GM12878 (cell line): ENCODE measurements at regions not wholly inside any gene's neighbourhood (a gene's known extent, or its start where the extent isn't known, plus 50 kb on each side); places are given as distances from the start of the nearest gene placed in this dataset.

Experiments used
- ATAC-seq: fragments of 200-7000 bp; cut with Tn5 transposase; 3 replicates; pipeline ENCODE4 v1.9.1; 2020; ENCODE audit warnings: mild to moderate bottlenecking, moderate library complexity
- BruUV-seq: library from RNA; stranded (reverse); fragments of 400-500 nt; replicated peaks from 2 replicates; lab custom pipeline; 2021; lab: Mats Ljungman, UMichigan
- CTCF ChIA-PET: fragments of 300-600 bp; sonication (Branson Sonifier 250); formaldehyde crosslinking; extraction: SDS; loops from one replicate; lab custom pipeline; 2021; ENCODE audit warnings: inconsistent platforms; lab: Yijun Ruan, JAX
- POLR2A ChIA-PET: fragments of 350-600 bp; formaldehyde crosslinking; extraction: SDS; loops from one replicate; lab custom pipeline; 2021; ENCODE audit warnings: inconsistent platforms; lab: Charles Lee
- RAD21 ChIA-PET: fragments of 300-600 bp; sonication (Branson Sonifier 250); formaldehyde crosslinking; loops from one replicate; lab custom pipeline; 2023; ENCODE audit warnings: antibody characterized with exemption; ENCODE audit not compliant: unreplicated experiment; lab: Charles Lee
- SMC1A ChIA-PET: fragments of 300-600 bp; sonication (Branson Sonifier 250); formaldehyde crosslinking; loops from one replicate; lab custom pipeline; 2023; ENCODE audit not compliant: unreplicated experiment, uncharacterized antibody; lab: Charles Lee
- DNase-seq: peaks from one replicate; pipeline ENCODE4 v3.0.0-alpha.2; 2011; ENCODE audit warnings: low read depth, low spot score
- FAIRE-seq: peaks from 3 replicates; lab custom pipeline; 2011; peaks lifted over from hg19 to GRCh38; lab: Jason Lieb, UNC
- H2AFZ ChIP-seq: 2 replicates; pipeline ENCODE4 v1.6.0; 2011; ENCODE audit warnings: low read depth, low read length, control low read depth; ENCODE audit not compliant: control insufficient read depth
- H3K27ac ChIP-seq: 2 replicates; pipeline ENCODE4 v1.5.1; 2011; ENCODE audit warnings: control low read depth; ENCODE audit not compliant: control insufficient read depth, insufficient read depth
- H3K27me3 ChIP-seq, 2 experiments: replicated peaks in 1 of 2; 2 replicates each; pipeline versions ENCODE4 v1.6.0 to v1.6.1; 2011; ENCODE audit warnings: low read length in 1 of 2; ENCODE audit not compliant: control insufficient read depth in 2 of 2, insufficient read depth in 2 of 2
- H3K36me3 ChIP-seq, 2 experiments: 2 replicates each; pipeline ENCODE4 v1.5.1; 2011; ENCODE audit warnings: low read length in 1 of 2; ENCODE audit not compliant: control insufficient read depth in 2 of 2, insufficient read depth in 2 of 2
- H3K4me1 ChIP-seq: 2 replicates; pipeline ENCODE4 v1.6.1; 2011; ENCODE audit warnings: mild to moderate bottlenecking, low read length, moderate library complexity, mixed read lengths; ENCODE audit not compliant: control insufficient read depth, insufficient read depth
- H3K4me2 ChIP-seq: 2 replicates; pipeline ENCODE4 v1.6.0; 2011; ENCODE audit warnings: control low read depth; ENCODE audit not compliant: control insufficient read depth, insufficient read depth
- H3K4me3 ChIP-seq: fragments of 200-600 bp; sonication (generic); 2 replicates; pipeline ENCODE4 v1.5.1; 2016
- H3K79me2 ChIP-seq: 2 replicates; pipeline ENCODE4 v1.6.0; 2011; ENCODE audit warnings: low read length; ENCODE audit not compliant: control insufficient read depth, insufficient read depth
- H3K9ac ChIP-seq: 2 replicates; pipeline ENCODE4 v1.8.0; 2011; ENCODE audit warnings: low read length, control low read depth, mixed read lengths; ENCODE audit not compliant: control insufficient read depth, insufficient read depth
- H3K9me3 ChIP-seq: replicated peaks from 3 replicates; pipeline ENCODE4 v1.5.1; 2011; ENCODE audit warnings: mild to moderate bottlenecking, low read length; ENCODE audit not compliant: control insufficient read depth, insufficient read depth
- H4K20me1 ChIP-seq: 2 replicates; pipeline ENCODE4 v1.6.0; 2011; ENCODE audit not compliant: control insufficient read depth, insufficient read depth
- DPF2 ChIP-seq: fragments of 450-650 bp; IDR thresholded peaks from 2 replicates; pipeline ENCODE4 v1.6.1; 2017; ENCODE audit warnings: mild to moderate bottlenecking
- ESRRA ChIP-seq: IDR thresholded peaks from 2 replicates; pipeline ENCODE4 v1.6.1; 2012; ENCODE audit warnings: mild to moderate bottlenecking, low read length, improper control_type of control experiment
- FOXK2 ChIP-seq: fragments of 450-650 bp; IDR thresholded peaks from 2 replicates; pipeline ENCODE4 v1.6.1; 2017; ENCODE audit warnings: mild to moderate bottlenecking, moderate library complexity
- NRF1 ChIP-seq: conservative IDR thresholded peaks from 2 replicates; pipeline ENCODE4 v1.6.1; 2011; ENCODE audit warnings: mild to moderate bottlenecking, low read depth, low read length, improper control_type of control experiment
- SMARCA5 ChIP-seq: fragments of 450-650 bp; IDR thresholded peaks from 2 replicates; pipeline ENCODE4 v1.6.1; 2017; ENCODE audit warnings: mild to moderate bottlenecking
- ZBTB33 ChIP-seq: fragments of 450-650 bp; IDR thresholded peaks from 2 replicates; pipeline ENCODE4 v1.6.1; 2017; ENCODE audit warnings: mild to moderate bottlenecking
- in situ Hi-C: fragments of 300-500 bp; cut with MboI; formaldehyde crosslinking; loops from 9 replicates; pipeline ENCODE4 v1.14.3; 2018; ENCODE audit warnings: mixed read lengths
- intact Hi-C: fragments of 100-400 bp; cut with micrococcal nuclease; formaldehyde crosslinking; loops from one replicate; pipeline ENCODE4 v1.14.2; 2022; ENCODE audit not compliant: unreplicated experiment

GRCh38 chr6:134525190-134525868 is 207.4 kb upstream of the SGK1 start:
- FAIRE-seq: no peak
- SMC1A ChIA-PET: no interaction called here
- H3K9me3 ChIP-seq: no peaks in the 10 kb centered on the region
- H3K4me2 ChIP-seq: no peak overlapping the region
- RAD21 ChIA-PET: no interaction called here
- H3K9ac ChIP-seq: no peak overlapping the region
- no peak for ATAC-seq
- no peak for TF ChIP-seq SMARCA5
- no peak for TF ChIP-seq DPF2
- TF ChIP-seq ZBTB33: no peak
- TF ChIP-seq FOXK2: no peak
- TF ChIP-seq ESRRA: no peak
- TF ChIP-seq NRF1: no peak
- intact Hi-C loops: loop anchor here (10.0 kb wide), 1 partner anchor 351 kb away; no protein-coding TSS in a partner anchor
- DNase-seq: no peak
- H3K36me3 ChIP-seq: no peaks in the 10 kb centered on the region
- H3K27ac ChIP-seq: no peak overlapping the region
- in situ Hi-C loops: no loop called here
- POLR2A ChIA-PET: interaction anchor here (0.6 kb wide), 1 partner anchor 94 kb away, joined by 3 read pairs; no protein-coding TSS in a partner anchor
- BruUV-seq: no TSS peak
- no peaks in the 10 kb centered on the region for H3K4me1 ChIP-seq
- peaks cover 0 to 2% of the 10 kb centered on the region in 2 experiments; a peak in 2 of 4 replicates for H3K27me3 ChIP-seq
- no peaks in the 10 kb centered on the region for H4K20me1 ChIP-seq
- no peak overlapping the region for H3K4me3 ChIP-seq
- H3K79me2 ChIP-seq: no peaks in the 10 kb centered on the region
- no peak overlapping the region for H2AFZ ChIP-seq
- CTCF ChIA-PET: no interaction called here
